ENCODE measurements at regions not wholly inside any gene's neighbourhood (a gene's known extent, or its start where the extent isn't known, plus 50 kb on each side); places are given as distances from the start of the nearest gene placed in this dataset.

- CTCF ChIA-PET, result no interaction called here
- H3K27ac Mint-ChIP-seq, result no peak overlapping the region
- POLR2A ChIA-PET, result no interaction called here
- DNase-seq, result no peak
- H3K27me3 Mint-ChIP-seq, result peaks cover 9% of the 10 kb centered on the region
- H3K36me3 Mint-ChIP-seq (ENCODE audit: low read depth), result no peaks in the 10 kb centered on the region
- H3K4me3 Mint-ChIP-seq, result no peak overlapping the region
- ATAC-seq, result no peak
- H3K4me1 Mint-ChIP-seq, result no peaks in the 10 kb centered on the region
- H3K9me3 Mint-ChIP-seq (ENCODE audit: low read depth), result peaks cover 7% of the 10 kb centered on the region
- intact Hi-C loops (cut with DNase I, micrococcal nuclease), result no loop called here
Measured at GRCh38 chr7:23909426-23909825, 199.4 kb downstream of the STK31 start.

- H3K27ac Mint-ChIP-seq, result no peak overlapping the region
- ChIA-PET CTCF (no interaction called here), POLR2A (no interaction called here)
- intact Hi-C loops (cut with DNase I, micrococcal nuclease), result no loop called here
- H3K9me3 Mint-ChIP-seq (ENCODE audit: low read depth), result peaks cover 7% of the 10 kb centered on the region
- H3K36me3 Mint-ChIP-seq (ENCODE audit: low read depth), result no peaks in the 10 kb centered on the region
- no peaks in the 10 kb centered on the region for H3K4me1 Mint-ChIP-seq
- DNase-seq (no peak), ATAC-seq (no peak)
- H3K27me3 Mint-ChIP-seq, result peaks cover 10% of the 10 kb centered on the region
- no peak overlapping the region for H3K4me3 Mint-ChIP-seq
Measured at GRCh38 chr7:23912065-23912464, 202.0 kb downstream of the STK31 start.

- no peaks in the 10 kb centered on the region for H3K4me1 Mint-ChIP-seq
- no peak overlapping the region for H3K4me3 Mint-ChIP-seq
- H3K27me3 Mint-ChIP-seq, result peaks cover 13% of the 10 kb centered on the region
- H3K9me3 Mint-ChIP-seq (ENCODE audit: low read depth), result peaks cover 7% of the 10 kb centered on the region
- POLR2A ChIA-PET, result no interaction called here
- CTCF ChIA-PET, result no interaction called here
- DNase-seq, result no peak
- ATAC-seq, result no peak
- intact Hi-C loops (cut with DNase I, micrococcal nuclease), result no loop called here
- no peaks in the 10 kb centered on the region for H3K36me3 Mint-ChIP-seq (ENCODE audit: low read depth)
- no peak overlapping the region for H3K27ac Mint-ChIP-seq
Measured at GRCh38 chr7:23913016-23913415, 203.0 kb downstream of the STK31 start.

- intact Hi-C loops (cut with DNase I, micrococcal nuclease), result no loop called here
- CTCF ChIA-PET, result interaction anchor here (0.6 kb wide), 1 partner anchor 49 kb away, joined by 3 read pairs; no protein-coding TSS in a partner anchor
- Mint-ChIP-seq H3K9me3 (ENCODE audit: low read depth) (peaks cover 7% of the 10 kb centered on the region), H3K4me1 (no peaks in the 10 kb centered on the region), H3K4me3 (no peak overlapping the region), H3K27me3 (peaks cover 20% of the 10 kb centered on the region), H3K36me3 (ENCODE audit: low read depth) (no peaks in the 10 kb centered on the region), H3K27ac (no peak overlapping the region)
- ATAC-seq, result no peak
- no peak for DNase-seq
- POLR2A ChIA-PET, result no interaction called here
Measured at GRCh38 chr7:23915236-23915635, 205.2 kb downstream of the STK31 start.

- Mint-ChIP-seq H3K9me3 (ENCODE audit: low read depth) (no peaks in the 10 kb centered on the region), H3K36me3 (ENCODE audit: low read depth) (no peaks in the 10 kb centered on the region), H3K27me3 (peaks cover 18% of the 10 kb centered on the region), H3K4me3 (no peak overlapping the region), H3K4me1 (no peaks in the 10 kb centered on the region), H3K27ac (no peak overlapping the region)
- POLR2A ChIA-PET, result no interaction called here
- CTCF ChIA-PET, result no interaction called here
- intact Hi-C loops (cut with DNase I, micrococcal nuclease), result no loop called here
- DNase-seq (no peak), ATAC-seq (no peak)
Measured at GRCh38 chr7:23918286-23918685, 208.3 kb downstream of the STK31 start.

GRCh38 chr7:23918856-23919255 is 208.8 kb downstream of the STK31 start:
- Mint-ChIP-seq H3K27me3 (peaks cover 20% of the 10 kb centered on the region), H3K4me1 (no peaks in the 10 kb centered on the region), H3K27ac (no peak overlapping the region), H3K9me3 (ENCODE audit: low read depth) (no peaks in the 10 kb centered on the region), H3K36me3 (ENCODE audit: low read depth) (no peaks in the 10 kb centered on the region), H3K4me3 (no peak overlapping the region)
- ChIA-PET POLR2A (no interaction called here), CTCF (no interaction called here)
- DNase-seq (no peak), ATAC-seq (no peak)
- intact Hi-C loops (cut with DNase I, micrococcal nuclease), result no loop called here

- H3K27ac Mint-ChIP-seq, result no peak overlapping the region
- POLR2A ChIA-PET, result no interaction called here
Measured at GRCh38 chr7:23925088-23925487, 215.1 kb downstream of the STK31 start.

GRCh38 chr7:23927709-23928417 is 217.8 kb downstream of the STK31 start:
- Mint-ChIP-seq H3K27ac (no peak overlapping the region), H3K36me3 (ENCODE audit: low read depth) (no peaks in the 10 kb centered on the region), H3K9me3 (ENCODE audit: low read depth) (no peaks in the 10 kb centered on the region), H3K27me3 (peaks cover 8% of the 10 kb centered on the region), H3K4me3 (no peak overlapping the region), H3K4me1 (no peaks in the 10 kb centered on the region)
- ChIA-PET CTCF (no interaction called here), POLR2A (no interaction called here)
- no peak for DNase-seq
- intact Hi-C loops (cut with DNase I, micrococcal nuclease), result no loop called here
- ATAC-seq, result no peak

More at GRCh38 chr7:23925088-23925487, 215.1 kb downstream of the STK31 start:
- no peaks in the 10 kb centered on the region for H3K9me3 Mint-ChIP-seq (ENCODE audit: low read depth)
- H3K36me3 Mint-ChIP-seq (ENCODE audit: low read depth), result no peaks in the 10 kb centered on the region
- H3K27me3 Mint-ChIP-seq, result peaks cover 8% of the 10 kb centered on the region
- H3K4me1 Mint-ChIP-seq, result no peaks in the 10 kb centered on the region
- intact Hi-C loops (cut with DNase I, micrococcal nuclease), result no loop called here
- no peak for ATAC-seq
- DNase-seq, result no peak
- CTCF ChIA-PET, result no interaction called here
- H3K4me3 Mint-ChIP-seq, result no peak overlapping the region

- ChIA-PET POLR2A (no interaction called here), CTCF (no interaction called here)
- Mint-ChIP-seq H3K36me3 (ENCODE audit: low read depth) (no peaks in the 10 kb centered on the region), H3K27ac (no peak overlapping the region), H3K27me3 (peaks cover 4% of the 10 kb centered on the region), H3K9me3 (ENCODE audit: low read depth) (no peaks in the 10 kb centered on the region), H3K4me1 (no peaks in the 10 kb centered on the region), H3K4me3 (no peak overlapping the region)
- ATAC-seq (no peak), DNase-seq (no peak)
- intact Hi-C loops (cut with DNase I, micrococcal nuclease), result no loop called here
Measured at GRCh38 chr7:23928418-23928775, 218.4 kb downstream of the STK31 start.

- DNase-seq, result no peak
- ChIA-PET CTCF (no interaction called here), POLR2A (no interaction called here)
- H3K9me3 Mint-ChIP-seq (ENCODE audit: low read depth), result no peaks in the 10 kb centered on the region
- H3K4me1 Mint-ChIP-seq, result no peaks in the 10 kb centered on the region
- peaks cover 4% of the 10 kb centered on the region for H3K27me3 Mint-ChIP-seq
- intact Hi-C loops (cut with DNase I, micrococcal nuclease), result loop anchor here in 1 of 2 experiments (10.0 kb wide), 1 partner anchor 734 kb away; no protein-coding TSS in a partner anchor
- H3K36me3 Mint-ChIP-seq (ENCODE audit: low read depth), result no peaks in the 10 kb centered on the region
- H3K4me3 Mint-ChIP-seq, result no peak overlapping the region
- ATAC-seq, result no peak
- no peak overlapping the region for H3K27ac Mint-ChIP-seq
Measured at GRCh38 chr7:23930312-23930711, 220.3 kb downstream of the STK31 start.

- CTCF ChIA-PET, result no interaction called here
Measured at GRCh38 chr7:23931633-23932032, 221.6 kb downstream of the STK31 start.

GRCh38 chr7:23938215-23938614 is 228.2 kb downstream of the STK31 start:
- Mint-ChIP-seq H3K36me3 (ENCODE audit: low read depth) (no peaks in the 10 kb centered on the region), H3K9me3 (ENCODE audit: low read depth) (no peaks in the 10 kb centered on the region), H3K27me3 (peaks cover 20% of the 10 kb centered on the region), H3K27ac (no peak overlapping the region), H3K4me3 (no peak overlapping the region), H3K4me1 (no peaks in the 10 kb centered on the region)
- ChIA-PET CTCF (no interaction called here), POLR2A (no interaction called here)
- ATAC-seq (no peak), DNase-seq (no peak)
- intact Hi-C loops (cut with DNase I, micrococcal nuclease), result loop anchor here in 1 of 2 experiments (10.0 kb wide), 1 partner anchor 727 kb away; no protein-coding TSS in a partner anchor

More at GRCh38 chr7:23931633-23932032, 221.6 kb downstream of the STK31 start:
- no peak overlapping the region for H3K27ac Mint-ChIP-seq
- peaks cover under 1% of the 10 kb centered on the region for H3K27me3 Mint-ChIP-seq
- no peaks in the 10 kb centered on the region for H3K9me3 Mint-ChIP-seq (ENCODE audit: low read depth)
- ATAC-seq (no peak), DNase-seq (no peak)
- no peaks in the 10 kb centered on the region for H3K4me1 Mint-ChIP-seq
- intact Hi-C loops (cut with DNase I, micrococcal nuclease), result loop anchor here in 1 of 2 experiments (10.0 kb wide), 1 partner anchor 733 kb away; no protein-coding TSS in a partner anchor
- H3K36me3 Mint-ChIP-seq (ENCODE audit: low read depth), result no peaks in the 10 kb centered on the region
- H3K4me3 Mint-ChIP-seq, result no peak overlapping the region
- POLR2A ChIA-PET, result no interaction called here

Data from activated CD4-positive, alpha-beta T cell treated with anti-CD3 and anti-CD28 coated beads for 36 hours (primary cell).